Coronary artery (tissue), 2 donors: ENCODE measurements at regions not wholly inside any gene's neighbourhood (a gene's known extent, or its start where the extent isn't known, plus 50 kb on each side); places are given as distances from the start of the nearest gene placed in this dataset.

Experiments
- DNase-seq: peaks from one replicate; pipeline ENCODE4 v3.0.0-alpha.2; 2017; ENCODE audit warnings: low spot score
- H3K27ac ChIP-seq, 2 donors: fragments of 200-600 bp; sonication (generic); one replicate each; pipeline ENCODE4 v1.5.1; 2016 to 2019
- H3K4me3 ChIP-seq: fragments of 200-600 bp; sonication (generic); 2 replicates; pipeline ENCODE4 v1.5.1; 2016; ENCODE audit warnings: mild to moderate bottlenecking, moderate library complexity
- CTCF ChIP-seq: fragments of 200-600 bp; sonication (generic); IDR thresholded peaks from one replicate; pipeline ENCODE4 v1.5.1; 2019; ENCODE audit warnings: antibody characterized with exemption

- no peak for TF ChIP-seq CTCF
- DNase-seq, result no peak
- Histone ChIP-seq H3K4me3 (no peak overlapping the region), H3K27ac (no peak overlapping the region)
Measured at GRCh38 chr16:82522026-82522425, 104.7 kb upstream of the CDH13 start.

- no peak for DNase-seq
- Histone ChIP-seq H3K4me3 (no peak overlapping the region), H3K27ac (no peak overlapping the region)
- TF ChIP-seq CTCF, result no peak
Measured at GRCh38 chr16:82518811-82519210, 108.0 kb upstream of the CDH13 start.

GRCh38 chr16:82514262-82514661 lies 112.5 kb upstream of the CDH13 start:
- Histone ChIP-seq H3K4me3 (no peak overlapping the region), H3K27ac (no peak overlapping the region)
- DNase-seq, result no peak
- TF ChIP-seq CTCF, result no peak

GRCh38 chr16:82510789-82511305 lies 115.9 kb upstream of the CDH13 start:
- no peak for TF ChIP-seq CTCF
- H3K27ac ChIP-seq, result no peak overlapping the region
- DNase-seq, result no peak
- H3K4me3 ChIP-seq, result no peak overlapping the region

- H3K27ac ChIP-seq, result no peak overlapping the region
- no peak for DNase-seq
- no peak for TF ChIP-seq CTCF
- no peak overlapping the region for H3K4me3 ChIP-seq
Measured at GRCh38 chr16:82509691-82510430, 116.9 kb upstream of the CDH13 start.

GRCh38 chr16:82506692-82507670 lies 119.8 kb upstream of the CDH13 start:
- no peak overlapping the region for H3K27ac ChIP-seq
- DNase-seq, result no peak
- no peak for TF ChIP-seq CTCF
- H3K4me3 ChIP-seq, result no peak overlapping the region
